ENCODE measurements at regions not wholly inside any gene's neighbourhood (a gene's known extent, or its start where the extent isn't known, plus 50 kb on each side); places are given as distances from the start of the nearest gene placed in this dataset.

- no peak for TF ChIP-seq CTCF (conservative IDR thresholded peaks at IDR 0.05; ENCODE audit: low read depth, low read length)
- Histone ChIP-seq H3K27ac (no peak overlapping the region), H3K9ac (no peak overlapping the region), H3K4me3 (IDR thresholded peaks at IDR 0.05; ENCODE audit: insufficient read depth, low read depth, low read length) (no peak overlapping the region), H3K4me2 (no peak overlapping the region), H3K27me3 (ENCODE audit: insufficient read depth, low read depth) (no peaks in the 10 kb centered on the region), H3K79me2 (ENCODE audit: insufficient read depth, low read depth) (no peaks in the 10 kb centered on the region), H3K36me3 (ENCODE audit: insufficient read depth) (no peaks in the 10 kb centered on the region), H4K20me1 (ENCODE audit: insufficient read depth) (no peaks in the 10 kb centered on the region), H3K4me1 (ENCODE audit: low read depth, poor library complexity, severe bottlenecking) (no peaks in the 10 kb centered on the region), H2AFZ (ENCODE audit: low read depth) (no peak overlapping the region)
Observed at GRCh38 chr3:181369637-181370036, 342.1 kb upstream of the SOX2 start.

GRCh38 chr3:181363231-181363630, 348.5 kb upstream of the SOX2 start:
- H3K9ac ChIP-seq, result no peak overlapping the region
- H3K36me3 ChIP-seq (ENCODE audit: insufficient read depth), result no peaks in the 10 kb centered on the region
- no peaks in the 10 kb centered on the region for H3K79me2 ChIP-seq (ENCODE audit: insufficient read depth, low read depth)
- no peak overlapping the region for H2AFZ ChIP-seq (ENCODE audit: low read depth)
- no peak for TF ChIP-seq CTCF (conservative IDR thresholded peaks at IDR 0.05; ENCODE audit: low read depth, low read length)
- no peaks in the 10 kb centered on the region for H4K20me1 ChIP-seq (ENCODE audit: insufficient read depth)
- H3K4me2 ChIP-seq, result no peak overlapping the region
- no peaks in the 10 kb centered on the region for H3K4me1 ChIP-seq (ENCODE audit: low read depth, poor library complexity, severe bottlenecking)
- H3K27me3 ChIP-seq (ENCODE audit: insufficient read depth, low read depth), result no peaks in the 10 kb centered on the region
- H3K27ac ChIP-seq, result no peak overlapping the region
- H3K4me3 ChIP-seq (IDR thresholded peaks at IDR 0.05; ENCODE audit: insufficient read depth, low read depth, low read length), result no peak overlapping the region

- no peak overlapping the region for H3K27ac ChIP-seq
- H3K27me3 ChIP-seq (ENCODE audit: insufficient read depth, low read depth), result no peaks in the 10 kb centered on the region
- TF ChIP-seq CTCF (conservative IDR thresholded peaks at IDR 0.05; ENCODE audit: low read depth, low read length), result no peak
- H4K20me1 ChIP-seq (ENCODE audit: insufficient read depth), result no peaks in the 10 kb centered on the region
- no peaks in the 10 kb centered on the region for H3K36me3 ChIP-seq (ENCODE audit: insufficient read depth)
- H3K9ac ChIP-seq, result no peak overlapping the region
- no peak overlapping the region for H3K4me2 ChIP-seq
- H2AFZ ChIP-seq (ENCODE audit: low read depth), result no peak overlapping the region
- H3K79me2 ChIP-seq (ENCODE audit: insufficient read depth, low read depth), result no peaks in the 10 kb centered on the region
- H3K4me1 ChIP-seq (ENCODE audit: low read depth, poor library complexity, severe bottlenecking), result no peaks in the 10 kb centered on the region
- H3K4me3 ChIP-seq (IDR thresholded peaks at IDR 0.05; ENCODE audit: insufficient read depth, low read depth, low read length), result no peak overlapping the region
Observed at GRCh38 chr3:181362378-181362777, 349.3 kb upstream of the SOX2 start.

GRCh38 chr3:181358562-181358961, 353.2 kb upstream of the SOX2 start:
- Histone ChIP-seq H2AFZ (ENCODE audit: low read depth) (no peak overlapping the region), H3K79me2 (ENCODE audit: insufficient read depth, low read depth) (no peaks in the 10 kb centered on the region), H3K36me3 (ENCODE audit: insufficient read depth) (no peaks in the 10 kb centered on the region), H4K20me1 (ENCODE audit: insufficient read depth) (no peaks in the 10 kb centered on the region), H3K4me2 (no peak overlapping the region), H3K9ac (no peak overlapping the region), H3K4me1 (ENCODE audit: low read depth, poor library complexity, severe bottlenecking) (no peaks in the 10 kb centered on the region), H3K27ac (no peak overlapping the region), H3K27me3 (ENCODE audit: insufficient read depth, low read depth) (no peaks in the 10 kb centered on the region), H3K4me3 (IDR thresholded peaks at IDR 0.05; ENCODE audit: insufficient read depth, low read depth, low read length) (no peak overlapping the region)
- no peak for TF ChIP-seq CTCF (conservative IDR thresholded peaks at IDR 0.05; ENCODE audit: low read depth, low read length)

- TF ChIP-seq CTCF (conservative IDR thresholded peaks at IDR 0.05; ENCODE audit: low read depth, low read length), result no peak
- Histone ChIP-seq H3K9ac (no peak overlapping the region), H3K4me1 (ENCODE audit: low read depth, poor library complexity, severe bottlenecking) (no peaks in the 10 kb centered on the region), H2AFZ (ENCODE audit: low read depth) (no peak overlapping the region), H3K4me2 (no peak overlapping the region), H3K27ac (no peak overlapping the region), H3K36me3 (ENCODE audit: insufficient read depth) (no peaks in the 10 kb centered on the region), H3K4me3 (IDR thresholded peaks at IDR 0.05; ENCODE audit: insufficient read depth, low read depth, low read length) (no peak overlapping the region), H4K20me1 (ENCODE audit: insufficient read depth) (no peaks in the 10 kb centered on the region), H3K79me2 (ENCODE audit: insufficient read depth, low read depth) (no peaks in the 10 kb centered on the region), H3K27me3 (ENCODE audit: insufficient read depth, low read depth) (no peaks in the 10 kb centered on the region)
Observed at GRCh38 chr3:181358060-181358459, 353.7 kb upstream of the SOX2 start.
